HL-60 (cell line): ENCODE measurements at regions not wholly inside any gene's neighbourhood (a gene's known extent, or its start where the extent isn't known, plus 50 kb on each side); places are given as distances from the start of the nearest gene placed in this dataset.

Experiments
- TF ChIP-seq, protein P1 (sequence below): IDR thresholded peaks from one replicate; pipeline ENCODE4 v1.5.1; 2011; ENCODE audit warnings: low read length, control low read depth, inconsistent platforms; ENCODE audit not compliant: insufficient read depth
- TF ChIP-seq, protein P2 (sequence below): IDR thresholded peaks from 2 replicates; pipeline ENCODE4 v1.6.1; 2012; ENCODE audit warnings: low read depth; ENCODE audit not compliant: insufficient replicate concordance

DNA sequence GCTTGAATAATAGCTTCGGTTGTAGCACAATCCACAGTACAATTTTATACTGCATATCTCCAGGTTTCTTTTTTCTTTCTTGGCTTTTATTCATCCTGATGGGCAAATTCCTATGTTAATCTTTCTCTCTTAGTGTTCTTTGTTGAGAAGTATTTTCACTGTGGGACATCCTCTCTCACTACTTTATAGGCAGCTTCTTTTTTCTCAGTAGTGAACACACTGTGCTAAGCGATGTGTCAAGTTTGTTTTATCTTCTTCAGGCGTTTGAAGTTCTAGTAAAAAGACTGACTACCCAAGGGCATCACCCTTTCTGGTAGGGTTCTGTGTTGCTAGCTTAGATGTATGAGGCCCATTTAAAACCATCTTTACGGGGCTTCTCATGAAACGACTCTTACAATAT is 182.1 kb downstream of the FAM170A start:
- TF ChIP-seq, protein P1, sequence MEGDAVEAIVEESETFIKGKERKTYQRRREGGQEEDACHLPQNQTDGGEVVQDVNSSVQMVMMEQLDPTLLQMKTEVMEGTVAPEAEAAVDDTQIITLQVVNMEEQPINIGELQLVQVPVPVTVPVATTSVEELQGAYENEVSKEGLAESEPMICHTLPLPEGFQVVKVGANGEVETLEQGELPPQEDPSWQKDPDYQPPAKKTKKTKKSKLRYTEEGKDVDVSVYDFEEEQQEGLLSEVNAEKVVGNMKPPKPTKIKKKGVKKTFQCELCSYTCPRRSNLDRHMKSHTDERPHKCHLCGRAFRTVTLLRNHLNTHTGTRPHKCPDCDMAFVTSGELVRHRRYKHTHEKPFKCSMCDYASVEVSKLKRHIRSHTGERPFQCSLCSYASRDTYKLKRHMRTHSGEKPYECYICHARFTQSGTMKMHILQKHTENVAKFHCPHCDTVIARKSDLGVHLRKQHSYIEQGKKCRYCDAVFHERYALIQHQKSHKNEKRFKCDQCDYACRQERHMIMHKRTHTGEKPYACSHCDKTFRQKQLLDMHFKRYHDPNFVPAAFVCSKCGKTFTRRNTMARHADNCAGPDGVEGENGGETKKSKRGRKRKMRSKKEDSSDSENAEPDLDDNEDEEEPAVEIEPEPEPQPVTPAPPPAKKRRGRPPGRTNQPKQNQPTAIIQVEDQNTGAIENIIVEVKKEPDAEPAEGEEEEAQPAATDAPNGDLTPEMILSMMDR = no peak
- TF ChIP-seq, protein P2, sequence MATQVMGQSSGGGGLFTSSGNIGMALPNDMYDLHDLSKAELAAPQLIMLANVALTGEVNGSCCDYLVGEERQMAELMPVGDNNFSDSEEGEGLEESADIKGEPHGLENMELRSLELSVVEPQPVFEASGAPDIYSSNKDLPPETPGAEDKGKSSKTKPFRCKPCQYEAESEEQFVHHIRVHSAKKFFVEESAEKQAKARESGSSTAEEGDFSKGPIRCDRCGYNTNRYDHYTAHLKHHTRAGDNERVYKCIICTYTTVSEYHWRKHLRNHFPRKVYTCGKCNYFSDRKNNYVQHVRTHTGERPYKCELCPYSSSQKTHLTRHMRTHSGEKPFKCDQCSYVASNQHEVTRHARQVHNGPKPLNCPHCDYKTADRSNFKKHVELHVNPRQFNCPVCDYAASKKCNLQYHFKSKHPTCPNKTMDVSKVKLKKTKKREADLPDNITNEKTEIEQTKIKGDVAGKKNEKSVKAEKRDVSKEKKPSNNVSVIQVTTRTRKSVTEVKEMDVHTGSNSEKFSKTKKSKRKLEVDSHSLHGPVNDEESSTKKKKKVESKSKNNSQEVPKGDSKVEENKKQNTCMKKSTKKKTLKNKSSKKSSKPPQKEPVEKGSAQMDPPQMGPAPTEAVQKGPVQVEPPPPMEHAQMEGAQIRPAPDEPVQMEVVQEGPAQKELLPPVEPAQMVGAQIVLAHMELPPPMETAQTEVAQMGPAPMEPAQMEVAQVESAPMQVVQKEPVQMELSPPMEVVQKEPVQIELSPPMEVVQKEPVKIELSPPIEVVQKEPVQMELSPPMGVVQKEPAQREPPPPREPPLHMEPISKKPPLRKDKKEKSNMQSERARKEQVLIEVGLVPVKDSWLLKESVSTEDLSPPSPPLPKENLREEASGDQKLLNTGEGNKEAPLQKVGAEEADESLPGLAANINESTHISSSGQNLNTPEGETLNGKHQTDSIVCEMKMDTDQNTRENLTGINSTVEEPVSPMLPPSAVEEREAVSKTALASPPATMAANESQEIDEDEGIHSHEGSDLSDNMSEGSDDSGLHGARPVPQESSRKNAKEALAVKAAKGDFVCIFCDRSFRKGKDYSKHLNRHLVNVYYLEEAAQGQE = no peak
